ENCODE measurements at regions not wholly inside any gene's neighbourhood (a gene's known extent, or its start where the extent isn't known, plus 50 kb on each side); places are given as distances from the start of the nearest gene placed in this dataset.
"Not testable (repeated sequence)": the region's sequence is repeated elsewhere in the genome, so short reads cannot be mapped to it uniquely, and the experiment has no call there.

DNA sequence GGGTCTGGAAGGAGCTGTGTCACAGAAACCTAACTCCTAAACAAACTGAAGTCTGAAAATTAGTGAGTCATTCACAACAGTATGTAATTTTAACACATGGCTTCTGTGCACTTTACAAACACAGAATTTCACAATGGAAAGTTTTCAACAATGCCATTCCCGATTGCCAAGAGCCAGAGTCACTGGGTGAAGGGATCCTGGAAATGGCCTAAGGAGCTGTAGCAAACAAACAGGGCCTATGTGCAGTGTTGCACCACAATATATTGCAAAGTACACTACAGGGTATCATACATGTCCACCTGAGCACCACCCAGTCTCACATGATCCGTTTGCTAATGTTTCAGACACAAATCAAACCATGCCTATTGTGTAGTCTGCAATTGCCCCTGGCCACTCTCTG, 184.7 kb upstream of the OTX2 start:
- no peaks in the 10 kb centered on the region for H3K27me3 ChIP-seq
- no peak overlapping the region for H3K4me3 ChIP-seq
- H3K4me1 ChIP-seq, result no peaks in the 10 kb centered on the region
- TF ChIP-seq, protein P1, sequence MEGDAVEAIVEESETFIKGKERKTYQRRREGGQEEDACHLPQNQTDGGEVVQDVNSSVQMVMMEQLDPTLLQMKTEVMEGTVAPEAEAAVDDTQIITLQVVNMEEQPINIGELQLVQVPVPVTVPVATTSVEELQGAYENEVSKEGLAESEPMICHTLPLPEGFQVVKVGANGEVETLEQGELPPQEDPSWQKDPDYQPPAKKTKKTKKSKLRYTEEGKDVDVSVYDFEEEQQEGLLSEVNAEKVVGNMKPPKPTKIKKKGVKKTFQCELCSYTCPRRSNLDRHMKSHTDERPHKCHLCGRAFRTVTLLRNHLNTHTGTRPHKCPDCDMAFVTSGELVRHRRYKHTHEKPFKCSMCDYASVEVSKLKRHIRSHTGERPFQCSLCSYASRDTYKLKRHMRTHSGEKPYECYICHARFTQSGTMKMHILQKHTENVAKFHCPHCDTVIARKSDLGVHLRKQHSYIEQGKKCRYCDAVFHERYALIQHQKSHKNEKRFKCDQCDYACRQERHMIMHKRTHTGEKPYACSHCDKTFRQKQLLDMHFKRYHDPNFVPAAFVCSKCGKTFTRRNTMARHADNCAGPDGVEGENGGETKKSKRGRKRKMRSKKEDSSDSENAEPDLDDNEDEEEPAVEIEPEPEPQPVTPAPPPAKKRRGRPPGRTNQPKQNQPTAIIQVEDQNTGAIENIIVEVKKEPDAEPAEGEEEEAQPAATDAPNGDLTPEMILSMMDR (IDR thresholded peaks at IDR 0.05), result no peak
- no peak for TF ChIP-seq POLR2A (IDR thresholded peaks at IDR 0.05)
- ATAC-seq (no peak), DNase-seq (no peak)
- H3K27ac ChIP-seq, result no peak overlapping the region
- 67% methylated on average over 1 of the region's 2 CpGs for WGBS (ENCODE audit: insufficient coverage, low coverage, low lambda C conversion rate, missing lambda C conversion rate)
- no peaks in the 10 kb centered on the region for H3K9me3 ChIP-seq
- intact Hi-C loops (cut with DNase I), result no loop called here
- no peaks in the 10 kb centered on the region for H3K36me3 ChIP-seq

DNA sequence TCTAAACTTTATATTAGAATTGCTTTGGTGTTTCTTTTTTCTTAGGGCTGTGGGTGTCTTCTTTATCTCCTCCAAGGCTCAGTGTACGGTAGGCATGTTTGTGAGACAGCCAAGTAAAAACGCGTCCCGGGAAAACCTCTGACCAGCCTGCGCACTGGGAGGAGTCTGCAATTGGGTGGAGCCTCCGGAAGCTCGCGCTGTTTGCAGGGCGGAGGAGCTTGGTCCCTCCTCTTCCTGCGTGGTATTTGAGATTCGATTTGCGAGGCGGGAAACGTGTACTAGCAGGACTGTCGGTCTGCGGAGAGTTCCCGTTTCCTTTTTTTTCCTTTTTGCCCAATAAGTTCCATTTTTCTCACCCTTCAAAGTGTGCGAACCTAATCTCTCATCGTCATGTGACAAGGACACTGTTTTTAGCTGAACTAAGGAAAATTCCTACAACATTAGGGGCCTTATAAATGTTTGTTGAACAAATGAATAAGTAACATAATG, 182.1 kb upstream of the OTX2 start:
- Histone ChIP-seq H3K27ac (no peak overlapping the region), H3K9me3 (no peaks in the 10 kb centered on the region), H3K27me3 (no peaks in the 10 kb centered on the region), H3K4me3 (no peak overlapping the region), H3K4me1 (no peaks in the 10 kb centered on the region), H3K36me3 (no peaks in the 10 kb centered on the region)
- 68% methylated on average over 17 of the region's 19 CpGs for WGBS (ENCODE audit: insufficient coverage, low coverage, low lambda C conversion rate, missing lambda C conversion rate)
- DNase-seq, result no peak
- ATAC-seq, result no peak
- TF ChIP-seq, protein P1 (IDR thresholded peaks at IDR 0.05), result no peak
- TF ChIP-seq POLR2A (IDR thresholded peaks at IDR 0.05), result no peak
- intact Hi-C loops (cut with DNase I), result no loop called here

DNA sequence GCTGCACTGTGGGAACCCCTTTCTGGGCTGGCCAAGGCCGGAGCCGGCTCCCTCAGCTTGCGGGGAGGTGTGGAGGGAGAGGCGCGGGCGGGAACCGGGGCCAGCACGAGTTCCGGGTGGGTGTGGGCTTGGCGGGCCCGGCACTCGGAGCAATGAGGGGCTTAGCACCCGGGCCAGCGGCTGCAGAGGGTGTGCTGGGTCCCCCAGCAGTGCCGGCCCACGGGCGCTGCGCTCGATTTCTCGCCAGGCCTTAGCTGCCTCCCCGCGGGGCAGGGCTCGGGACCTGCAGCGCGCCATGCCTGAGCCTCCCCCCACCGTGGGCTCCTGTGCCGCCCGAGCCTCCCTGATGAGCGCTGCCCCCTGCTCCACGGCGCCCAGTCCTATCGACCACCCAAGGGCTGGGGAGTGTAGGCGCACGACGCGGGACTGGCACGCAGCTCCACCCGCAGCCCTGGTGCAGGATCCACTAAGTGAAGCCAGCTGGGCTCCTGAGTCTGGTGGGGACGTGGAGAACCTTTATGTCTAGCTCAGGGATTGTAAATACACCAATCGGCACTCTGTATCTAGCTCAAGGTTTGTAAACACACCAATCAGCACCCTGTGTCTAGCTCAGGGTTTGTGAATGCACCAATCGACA, 180.8 kb upstream of the OTX2 start:
- ATAC-seq; intact Hi-C loops (cut with DNase I): not testable (repeated sequence)
- WGBS (ENCODE audit: insufficient coverage, low coverage, low lambda C conversion rate, missing lambda C conversion rate), result no CpG with 5 or more reads among the region's 41 CpGs

DNA sequence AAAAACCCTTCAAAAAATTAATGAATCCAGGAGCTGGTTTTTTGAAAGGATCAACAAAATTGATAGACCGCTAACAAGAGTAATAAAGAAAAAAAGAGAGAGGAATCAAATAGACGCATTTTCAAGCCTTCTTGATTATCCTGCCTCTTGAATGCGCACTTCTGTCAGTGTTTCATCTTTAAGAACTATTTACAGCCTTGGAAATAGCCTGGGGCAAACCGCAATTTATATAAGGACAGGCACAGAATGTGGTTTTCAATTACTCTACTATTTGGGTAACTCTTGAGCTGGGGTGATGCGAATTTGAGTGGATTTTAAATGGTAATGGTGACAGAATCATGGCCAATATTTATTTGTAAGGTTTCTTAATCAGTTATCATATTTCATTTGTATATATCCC, 179.1 kb upstream of the OTX2 start:
- Histone ChIP-seq H3K9me3 (no peaks in the 10 kb centered on the region), H3K4me1 (no peaks in the 10 kb centered on the region), H3K4me3 (no peak overlapping the region), H3K27ac (no peak overlapping the region), H3K36me3 (no peaks in the 10 kb centered on the region), H3K27me3 (no peaks in the 10 kb centered on the region)
- intact Hi-C loops (cut with DNase I), result no loop called here
- 72% methylated on average over 5 of the region's 5 CpGs for WGBS (ENCODE audit: insufficient coverage, low coverage, low lambda C conversion rate, missing lambda C conversion rate)
- ATAC-seq, result no peak
- no peak for TF ChIP-seq POLR2A (IDR thresholded peaks at IDR 0.05)
- TF ChIP-seq, protein P1 (IDR thresholded peaks at IDR 0.05), result no peak
- no peak for DNase-seq

More for the DNA sequence above, 180.8 kb upstream of the OTX2 start:
- not testable (repeated sequence) for H3K27me3 ChIP-seq, H3K4me3 ChIP-seq, DNase-seq, H3K27ac ChIP-seq, H3K4me1 ChIP-seq, H3K36me3 ChIP-seq, H3K9me3 ChIP-seq

DNA sequence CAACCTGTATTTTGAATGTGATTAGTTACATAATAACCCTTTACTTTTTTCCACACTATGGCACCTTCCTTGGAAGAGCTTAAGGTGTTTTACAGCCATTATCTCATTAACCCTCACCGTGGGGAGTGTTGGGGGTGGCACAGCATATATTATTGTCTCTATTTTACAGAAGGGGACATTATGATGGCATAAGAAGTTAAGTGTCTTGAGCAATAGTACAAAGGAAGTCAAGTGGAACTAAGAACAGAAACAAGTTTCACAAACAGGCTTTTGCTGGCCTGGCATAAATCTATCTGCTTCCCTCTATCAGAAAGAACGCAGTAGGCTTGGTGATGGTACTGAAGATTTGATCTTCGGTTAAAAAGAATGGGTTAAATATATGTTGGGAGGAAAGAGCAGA, 169.7 kb upstream of the OTX2 start:
- 64% methylated on average over 3 of the region's 3 CpGs for WGBS (ENCODE audit: insufficient coverage, low coverage, low lambda C conversion rate, missing lambda C conversion rate)
- Histone ChIP-seq H3K4me3 (no peak overlapping the region), H3K36me3 (no peaks in the 10 kb centered on the region), H3K27ac (no peak overlapping the region), H3K4me1 (no peaks in the 10 kb centered on the region), H3K9me3 (no peaks in the 10 kb centered on the region), H3K27me3 (no peaks in the 10 kb centered on the region)
- intact Hi-C loops (cut with DNase I), result no loop called here
- TF ChIP-seq, protein P1 (IDR thresholded peaks at IDR 0.05), result no peak
- no peak for TF ChIP-seq POLR2A (IDR thresholded peaks at IDR 0.05)
- no peak for DNase-seq
- ATAC-seq, result peak in 1 of 4 donors; percentile 46

Measured in right lobe of liver (tissue), 6 donors.